ENCODE measurements at regions not wholly inside any gene's neighbourhood (a gene's known extent, or its start where the extent isn't known, plus 50 kb on each side); places are given as distances from the start of the nearest gene placed in this dataset.
A peak's percentile ranks its signal among the peaks of the same experiment; 100 is the strongest.

- no peaks in the 10 kb centered on the region for H3K9me3 ChIP-seq
- no peaks in the 10 kb centered on the region for H3K36me3 ChIP-seq
- H3K4me3 ChIP-seq = no peak overlapping the region
- intact Hi-C loops (cut with DNase I) = no loop called here
- TF ChIP-seq CTCF (IDR thresholded peaks at IDR 0.05) = no peak
- DNase-seq (no peak), ATAC-seq (no peak)
- no peaks in the 10 kb centered on the region for H3K27me3 ChIP-seq (ENCODE audit: low read depth)
- H3K27ac ChIP-seq = no peak overlapping the region
- H3K4me1 ChIP-seq = no peaks in the 10 kb centered on the region
Measured at GRCh38 chr14:26741711-26742212, 143.9 kb upstream of the NOVA1 start.

GRCh38 chr14:26743284-26743683, 145.5 kb upstream of the NOVA1 start:
- Histone ChIP-seq H3K36me3 (no peaks in the 10 kb centered on the region), H3K9me3 (no peaks in the 10 kb centered on the region), H3K27ac (no peak overlapping the region), H3K4me1 (no peaks in the 10 kb centered on the region), H3K27me3 (ENCODE audit: low read depth) (no peaks in the 10 kb centered on the region), H3K4me3 (no peak overlapping the region)
- DNase-seq (no peak), ATAC-seq (no peak)
- intact Hi-C loops (cut with DNase I) = no loop called here
- TF ChIP-seq CTCF (IDR thresholded peaks at IDR 0.05) = no peak

- H3K27me3 ChIP-seq (ENCODE audit: low read depth) = no peaks in the 10 kb centered on the region
- no peak for TF ChIP-seq CTCF (IDR thresholded peaks at IDR 0.05)
- no peak for ATAC-seq
- no peaks in the 10 kb centered on the region for H3K36me3 ChIP-seq
- H3K27ac ChIP-seq = no peak overlapping the region
- no peaks in the 10 kb centered on the region for H3K4me1 ChIP-seq
- no peak overlapping the region for H3K4me3 ChIP-seq
- H3K9me3 ChIP-seq = no peaks in the 10 kb centered on the region
- intact Hi-C loops (cut with DNase I) = no loop called here
- no peak for DNase-seq
Measured at GRCh38 chr14:26744903-26745302, 147.1 kb upstream of the NOVA1 start.

- H3K4me1 ChIP-seq = no peaks in the 10 kb centered on the region
- ATAC-seq (no peak), DNase-seq (no peak)
- no peaks in the 10 kb centered on the region for H3K36me3 ChIP-seq
- no peak overlapping the region for H3K4me3 ChIP-seq
- intact Hi-C loops (cut with DNase I) = no loop called here
- H3K9me3 ChIP-seq = no peaks in the 10 kb centered on the region
- no peaks in the 10 kb centered on the region for H3K27me3 ChIP-seq (ENCODE audit: low read depth)
- no peak overlapping the region for H3K27ac ChIP-seq
- TF ChIP-seq CTCF (IDR thresholded peaks at IDR 0.05) = no peak
Measured at GRCh38 chr14:26761532-26761931, 163.7 kb upstream of the NOVA1 start.

- peak overlapping the region; percentile 20 for H3K27ac ChIP-seq
Measured at GRCh38 chr14:26765301-26765700, 167.5 kb upstream of the NOVA1 start.

More at GRCh38 chr14:26765301-26765700, 167.5 kb upstream of the NOVA1 start:
- H3K9me3 ChIP-seq = no peaks in the 10 kb centered on the region
- H3K4me1 ChIP-seq = no peaks in the 10 kb centered on the region
- H3K36me3 ChIP-seq = no peaks in the 10 kb centered on the region
- no peak for TF ChIP-seq CTCF (IDR thresholded peaks at IDR 0.05)
- intact Hi-C loops (cut with DNase I) = no loop called here
- ATAC-seq = no peak
- H3K4me3 ChIP-seq = no peak overlapping the region
- no peak for DNase-seq
- no peaks in the 10 kb centered on the region for H3K27me3 ChIP-seq (ENCODE audit: low read depth)
